ENCODE measurements at regions not wholly inside any gene's neighbourhood (a gene's known extent, or its start where the extent isn't known, plus 50 kb on each side); places are given as distances from the start of the nearest gene placed in this dataset.
"Not testable (repeated sequence)": the region's sequence is repeated elsewhere in the genome, so short reads cannot be mapped to it uniquely, and the experiment has no call there.

GRCh38 chr19:31046024-31046423, 303.2 kb downstream of the TSHZ3 start:
- Histone ChIP-seq H3K9me3 (no peaks in the 10 kb centered on the region), H3K4me3 (no peak overlapping the region), H3K36me3 (replicated peaks in 1 of 2; ENCODE audit: insufficient read depth in 1 of 2, low read depth in 2 of 2) (no peaks in the 10 kb centered on the region), H3K27ac (no peak overlapping the region), H3K27me3 (no peaks in the 10 kb centered on the region), H3K4me1 (no peaks in the 10 kb centered on the region)
- TF ChIP-seq CTCF (IDR thresholded peaks at IDR 0.05) (no peak), POLR2A (IDR thresholded peaks at IDR 0.05) (no peak)
- DNase-seq (no peak), ATAC-seq (no peak)
- intact Hi-C loops (cut with DNase I), result no loop called here
- 53 to 57% methylated on average over 2 of the region's 2 CpGs for WGBS, 2 donors

- Histone ChIP-seq H3K36me3 (replicated peaks in 1 of 2; ENCODE audit: insufficient read depth in 1 of 2, low read depth in 2 of 2) (no peaks in the 10 kb centered on the region), H3K4me3 (no peak overlapping the region), H3K27ac (no peak overlapping the region), H3K9me3 (no peaks in the 10 kb centered on the region), H3K27me3 (no peaks in the 10 kb centered on the region), H3K4me1 (no peaks in the 10 kb centered on the region)
- DNase-seq (no peak), ATAC-seq (no peak)
- 53 to 64% methylated on average over 2 of the region's 2 CpGs for WGBS, 2 donors
- intact Hi-C loops (cut with DNase I), result no loop called here
- no peak for TF ChIP-seq POLR2A (IDR thresholded peaks at IDR 0.05)
- no peak for TF ChIP-seq CTCF (IDR thresholded peaks at IDR 0.05)
Observed at GRCh38 chr19:31041461-31041860, 307.8 kb downstream of the TSHZ3 start.

- TF ChIP-seq CTCF (IDR thresholded peaks at IDR 0.05) (no peak), POLR2A (IDR thresholded peaks at IDR 0.05) (no peak)
- H3K27me3 ChIP-seq, result no peaks in the 10 kb centered on the region
- H3K4me3 ChIP-seq, result no peak overlapping the region
- H3K4me1 ChIP-seq, result no peaks in the 10 kb centered on the region
- no peak overlapping the region for H3K27ac ChIP-seq
- intact Hi-C loops (cut with DNase I), result no loop called here
- ATAC-seq (no peak), DNase-seq (no peak)
- no peaks in the 10 kb centered on the region for H3K9me3 ChIP-seq
- H3K36me3 ChIP-seq (replicated peaks in 1 of 2; ENCODE audit: insufficient read depth in 1 of 2, low read depth in 2 of 2), result no peaks in the 10 kb centered on the region
- 49 to 54% methylated on average over 4 of the region's 4 CpGs for WGBS, 2 donors
Observed at GRCh38 chr19:31039151-31039550, 310.1 kb downstream of the TSHZ3 start.

- Histone ChIP-seq H3K4me1 (no peaks in the 10 kb centered on the region), H3K27ac (no peak overlapping the region), H3K36me3 (replicated peaks in 1 of 2; ENCODE audit: insufficient read depth in 1 of 2, low read depth in 2 of 2) (no peaks in the 10 kb centered on the region), H3K27me3 (no peaks in the 10 kb centered on the region), H3K9me3 (no peaks in the 10 kb centered on the region), H3K4me3 (no peak overlapping the region)
- 69 to 73% methylated on average over 3 of the region's 3 CpGs for WGBS, 2 donors
- no peak for TF ChIP-seq POLR2A (IDR thresholded peaks at IDR 0.05)
- no peak for TF ChIP-seq CTCF (IDR thresholded peaks at IDR 0.05)
- intact Hi-C loops (cut with DNase I), result no loop called here
- no peak for ATAC-seq
- no peak for DNase-seq
Observed at GRCh38 chr19:31037286-31037980, 311.8 kb downstream of the TSHZ3 start.

GRCh38 chr19:31031455-31031854, 317.8 kb downstream of the TSHZ3 start:
- WGBS, 2 donors, result 67 to 69% methylated on average over 4 of the region's 4 CpGs
- intact Hi-C loops (cut with DNase I); ATAC-seq; H3K4me1 ChIP-seq; H3K27me3 ChIP-seq; H3K9me3 ChIP-seq; H3K4me3 ChIP-seq; H3K27ac ChIP-seq; H3K36me3 ChIP-seq (replicated peaks in 1 of 2; ENCODE audit: insufficient read depth in 1 of 2, low read depth in 2 of 2); DNase-seq: not testable (repeated sequence)

Measured in body of pancreas (tissue), 4 donors.